OCI-LY1 (cell line): ENCODE measurements at regions not wholly inside any gene's neighbourhood (a gene's known extent, or its start where the extent isn't known, plus 50 kb on each side); places are given as distances from the start of the nearest gene placed in this dataset.

Experiments
- CTCF ChIP-seq: fragments of 200-600 bp; sonication (generic), shearing (Covaris generic); IDR thresholded peaks from 2 replicates; pipeline ENCODE4 v1.5.1; 2017; ENCODE audit warnings: mild to moderate bottlenecking, antibody characterized with exemption, low read length, moderate library complexity, mixed read lengths
- EZH2 ChIP-seq: fragments of 200-600 bp; sonication (generic), shearing (Covaris generic); IDR thresholded peaks from 2 replicates; pipeline ENCODE4 v1.8.0; 2017; ENCODE audit warnings: borderline replicate concordance, mixed run types, mild to moderate bottlenecking, antibody characterized with exemption, low read length, moderate library complexity, mixed read lengths

- TF ChIP-seq EZH2 (no peak), CTCF (no peak)
Observed at GRCh38 chr18:29616867-29617266, 1425.7 kb downstream of the DSC3 start.
